Mesenchymal stem cell (in vitro differentiated cells and primary cell): ENCODE measurements at regions not wholly inside any gene's neighbourhood (a gene's known extent, or its start where the extent isn't known, plus 50 kb on each side); places are given as distances from the start of the nearest gene placed in this dataset.
"Not testable (repeated sequence)": the region's sequence is repeated elsewhere in the genome, so short reads cannot be mapped to it uniquely, and the experiment has no call there.

Experiments used
- DNase-seq: peaks from one replicate; pipeline ENCODE4 v3.0.0-alpha.2; 2013
- H2AFZ ChIP-seq: one replicate; pipeline ENCODE4 v1.6.1; 2013; ENCODE audit warnings: low read depth, mild to moderate bottlenecking, control low read depth, inconsistent platforms, low read length, moderate library complexity
- H2AK5ac ChIP-seq: 2 replicates; pipeline ENCODE4 v1.6.1; 2013; ENCODE audit warnings: low read length, moderate library complexity, mild to moderate bottlenecking, inconsistent platforms; ENCODE audit not compliant: severe bottlenecking
- H2BK120ac ChIP-seq: one replicate; pipeline ENCODE4 v1.6.1; 2013; ENCODE audit warnings: low read depth, mild to moderate bottlenecking, inconsistent platforms, low read length, moderate library complexity
- H2BK12ac ChIP-seq, 2 experiments: one replicate each; pipeline ENCODE4 v1.6.1; 2013; ENCODE audit warnings: inconsistent platforms in 2 of 2, low read length in 2 of 2, mild to moderate bottlenecking in 2 of 2, moderate library complexity in 2 of 2, control low read depth in 1 of 2
- H2BK15ac ChIP-seq: one replicate; pipeline ENCODE4 v1.6.1; 2013; ENCODE audit warnings: mild to moderate bottlenecking, low read depth, inconsistent platforms; ENCODE audit not compliant: poor library complexity, severe bottlenecking
- H2BK5ac ChIP-seq: 2 replicates; pipeline ENCODE4 v1.6.1; 2013; ENCODE audit warnings: low read depth, mild to moderate bottlenecking, low read length, control low read depth, inconsistent platforms; ENCODE audit not compliant: poor library complexity, severe bottlenecking
- H3K14ac ChIP-seq, 2 experiments: one replicate each; pipeline ENCODE4 v1.6.1; 2013; ENCODE audit warnings: inconsistent platforms in 2 of 2, low read length in 2 of 2, control low read depth in 1 of 2, mild to moderate bottlenecking in 1 of 2, moderate library complexity in 1 of 2
- H3K18ac ChIP-seq, 2 experiments: one replicate each; pipeline ENCODE4 v1.6.1; 2013; ENCODE audit warnings: inconsistent platforms in 2 of 2, low read length in 2 of 2, control low read depth in 1 of 2, low read depth in 1 of 2, mild to moderate bottlenecking in 1 of 2
- H3K23ac ChIP-seq, 2 experiments: one replicate each; pipeline ENCODE4 v1.6.1; 2013; ENCODE audit warnings: inconsistent platforms in 2 of 2, low read length in 2 of 2, mild to moderate bottlenecking in 2 of 2, moderate library complexity in 2 of 2, control low read depth in 1 of 2
- H3K27ac ChIP-seq: 2 replicates; pipeline ENCODE4 v1.5.1; 2013; ENCODE audit warnings: mild to moderate bottlenecking, moderate library complexity, low read length, control low read depth, inconsistent platforms; ENCODE audit not compliant: poor library complexity, severe bottlenecking
- H3K27me3 ChIP-seq, 2 experiments: 2 replicates each; pipeline versions ENCODE4 v1.6.1 to v1.7.0; 2013; ENCODE audit warnings: low read length in 2 of 2, mild to moderate bottlenecking in 2 of 2, moderate library complexity in 2 of 2, control low read depth in 1 of 2, inconsistent platforms in 1 of 2; ENCODE audit not compliant: control insufficient read depth in 1 of 2, insufficient read depth in 1 of 2
- H3K36me3 ChIP-seq, 2 experiments: 2 replicates each; pipeline versions ENCODE4 v1.6.1 to v1.7.0; 2013; ENCODE audit warnings: low read length in 2 of 2, control low read depth in 1 of 2, inconsistent platforms in 1 of 2, low read depth in 1 of 2, mild to moderate bottlenecking in 1 of 2; ENCODE audit not compliant: insufficient read depth in 2 of 2, control insufficient read depth in 1 of 2
- H3K4ac ChIP-seq, 2 experiments: one replicate each; pipeline ENCODE4 v1.6.1; 2013; ENCODE audit warnings: inconsistent platforms in 2 of 2, low read length in 2 of 2, mild to moderate bottlenecking in 2 of 2, moderate library complexity in 2 of 2, control low read depth in 1 of 2, low read depth in 1 of 2
- H3K4me1 ChIP-seq: 2 replicates; pipeline ENCODE4 v1.6.1; 2013; ENCODE audit warnings: low read depth, low read length, control low read depth; ENCODE audit not compliant: control insufficient read depth, insufficient read depth
- H3K4me2 ChIP-seq: 2 replicates; pipeline ENCODE4 v1.6.1; 2013; ENCODE audit warnings: low read length, mild to moderate bottlenecking, inconsistent platforms; ENCODE audit not compliant: poor library complexity, severe bottlenecking
- H3K4me3 ChIP-seq, 2 experiments: 2 replicates each; pipeline versions ENCODE4 v1.5.1 to v1.7.0; 2013; ENCODE audit warnings: low read length in 2 of 2, mild to moderate bottlenecking in 2 of 2, control low read depth in 1 of 2, low read depth in 1 of 2; ENCODE audit not compliant: insufficient read depth in 1 of 2
- H3K79me1 ChIP-seq: replicated peaks from 2 replicates; pipeline ENCODE4 v1.6.1; 2013; ENCODE audit warnings: mild to moderate bottlenecking, control low read depth, low read length, inconsistent platforms; ENCODE audit not compliant: poor library complexity, severe bottlenecking
- H3K9ac ChIP-seq: 2 replicates; pipeline ENCODE4 v1.7.0; 2013; ENCODE audit warnings: mild to moderate bottlenecking, low read length, moderate library complexity
- H3K9me3 ChIP-seq: 2 replicates; pipeline ENCODE4 v1.7.0; 2013; ENCODE audit warnings: mild to moderate bottlenecking, low read length; ENCODE audit not compliant: control insufficient read depth
- H4K8ac ChIP-seq: one replicate; pipeline ENCODE4 v1.6.1; 2013; ENCODE audit warnings: inconsistent platforms, mild to moderate bottlenecking, low read length, moderate library complexity
- H4K91ac ChIP-seq: one replicate; pipeline ENCODE4 v1.6.1; 2013; ENCODE audit warnings: mild to moderate bottlenecking, low read length, inconsistent platforms
- WGBS: methylation state at CpG from one replicate; pipeline ENCODE4 v1.1.7; 2013; ENCODE audit warnings: mixed read lengths; 5-methylcytosine and 5-hydroxymethylcytosine counted together

GRCh38 chr7:76133839-76134238 is 67.9 kb upstream of the SRRM3 start:
- no peak overlapping the region for H2AFZ ChIP-seq
- no peaks in the 10 kb centered on the region for H3K36me3 ChIP-seq
- H2BK15ac ChIP-seq = no peak overlapping the region
- no peak for DNase-seq
- H3K14ac ChIP-seq = no peak overlapping the region
- H3K23ac ChIP-seq = no peak overlapping the region
- no peaks in the 10 kb centered on the region for H3K79me1 ChIP-seq
- no peak overlapping the region for H2BK120ac ChIP-seq
- no peak overlapping the region for H3K18ac ChIP-seq
- H4K8ac ChIP-seq = no peak overlapping the region
- no peak overlapping the region for H3K4me2 ChIP-seq
- no peak overlapping the region for H2BK5ac ChIP-seq
- no peak overlapping the region for H2AK5ac ChIP-seq
- no peak overlapping the region for H3K4me3 ChIP-seq
- H4K91ac ChIP-seq = no peak overlapping the region
- no peak overlapping the region for H3K27ac ChIP-seq
- 69% methylated on average over 3 of the region's 3 CpGs for WGBS
- H3K9ac ChIP-seq = no peak overlapping the region
- no peak overlapping the region for H2BK12ac ChIP-seq
- H3K27me3 ChIP-seq = peaks cover 7 to 36% of the 10 kb centered on the region in 2 experiments
- H3K9me3 ChIP-seq = no peaks in the 10 kb centered on the region
- no peaks in the 10 kb centered on the region for H3K4me1 ChIP-seq
- H3K4ac ChIP-seq = no peak overlapping the region

- H3K27ac ChIP-seq, H3K4me2 ChIP-seq, H2AK5ac ChIP-seq, H3K23ac ChIP-seq, H3K9me3 ChIP-seq, H2BK15ac ChIP-seq, H2BK5ac ChIP-seq, H4K8ac ChIP-seq, H2AFZ ChIP-seq, H3K18ac ChIP-seq, DNase-seq, H3K4ac ChIP-seq, H2BK120ac ChIP-seq, H2BK12ac ChIP-seq, H3K36me3 ChIP-seq, H3K4me3 ChIP-seq, H3K4me1 ChIP-seq, H3K14ac ChIP-seq, H3K79me1 ChIP-seq, H4K91ac ChIP-seq, H3K9ac ChIP-seq: not testable (repeated sequence)
- WGBS = 26% methylated on average over 1 of the region's 2 CpGs
- H3K27me3 ChIP-seq = peaks cover 7 to 36% of the 10 kb centered on the region in 2 experiments
Observed at GRCh38 chr7:76135263-76135662, 66.4 kb upstream of the SRRM3 start.

- H3K79me1 ChIP-seq, H3K4ac ChIP-seq, H3K4me3 ChIP-seq, H3K4me1 ChIP-seq, H4K8ac ChIP-seq, H4K91ac ChIP-seq, H3K23ac ChIP-seq, H3K27ac ChIP-seq, H2BK12ac ChIP-seq, DNase-seq, H2BK15ac ChIP-seq, H2AFZ ChIP-seq, H3K14ac ChIP-seq, H3K36me3 ChIP-seq, H3K9ac ChIP-seq, H3K18ac ChIP-seq, H2BK5ac ChIP-seq, H2AK5ac ChIP-seq, H3K4me2 ChIP-seq, H3K9me3 ChIP-seq, H2BK120ac ChIP-seq: not testable (repeated sequence)
- peaks cover 7 to 29% of the 10 kb centered on the region in 2 experiments for H3K27me3 ChIP-seq
- 88% methylated on average over 7 of the region's 7 CpGs for WGBS
Observed at GRCh38 chr7:76138577-76139313, 63.0 kb upstream of the SRRM3 start.

GRCh38 chr7:76139670-76140069 is 62.0 kb upstream of the SRRM3 start:
- H4K91ac ChIP-seq = no peak overlapping the region
- H3K14ac ChIP-seq = no peak overlapping the region
- no peak overlapping the region for H2BK5ac ChIP-seq
- no peaks in the 10 kb centered on the region for H3K9me3 ChIP-seq
- H3K9ac ChIP-seq = no peak overlapping the region
- H3K27ac ChIP-seq = no peak overlapping the region
- no peaks in the 10 kb centered on the region for H3K4me1 ChIP-seq
- no peak overlapping the region for H3K4me2 ChIP-seq
- no peak overlapping the region for H3K23ac ChIP-seq
- no peak overlapping the region for H2BK15ac ChIP-seq
- H2AK5ac ChIP-seq = no peak overlapping the region
- H2AFZ ChIP-seq = no peak overlapping the region
- H3K27me3 ChIP-seq = peaks cover 7 to 24% of the 10 kb centered on the region in 2 experiments
- no peak for DNase-seq
- no peak overlapping the region for H2BK12ac ChIP-seq
- H3K36me3 ChIP-seq = no peaks in the 10 kb centered on the region
- no peak overlapping the region for H3K18ac ChIP-seq
- no peak overlapping the region for H2BK120ac ChIP-seq
- no CpG with 5 or more reads among the region's 1 CpG for WGBS
- H4K8ac ChIP-seq = no peak overlapping the region
- H3K4me3 ChIP-seq = no peak overlapping the region
- no peak overlapping the region for H3K4ac ChIP-seq
- no peaks in the 10 kb centered on the region for H3K79me1 ChIP-seq
